GM12892 (cell line): ENCODE measurements at regions not wholly inside any gene's neighbourhood (a gene's known extent, or its start where the extent isn't known, plus 50 kb on each side); places are given as distances from the start of the nearest gene placed in this dataset.

Experiments used
- POLR2A ChIP-seq: IDR thresholded peaks from 2 replicates; pipeline ENCODE4 v1.6.1; 2011; ENCODE audit warnings: low read depth, low read length, control low read depth
- POLR2AphosphoS5 ChIP-seq: IDR thresholded peaks from 2 replicates; pipeline ENCODE4 v1.6.1; 2011; ENCODE audit warnings: low read depth, low read length, control low read depth

DNA sequence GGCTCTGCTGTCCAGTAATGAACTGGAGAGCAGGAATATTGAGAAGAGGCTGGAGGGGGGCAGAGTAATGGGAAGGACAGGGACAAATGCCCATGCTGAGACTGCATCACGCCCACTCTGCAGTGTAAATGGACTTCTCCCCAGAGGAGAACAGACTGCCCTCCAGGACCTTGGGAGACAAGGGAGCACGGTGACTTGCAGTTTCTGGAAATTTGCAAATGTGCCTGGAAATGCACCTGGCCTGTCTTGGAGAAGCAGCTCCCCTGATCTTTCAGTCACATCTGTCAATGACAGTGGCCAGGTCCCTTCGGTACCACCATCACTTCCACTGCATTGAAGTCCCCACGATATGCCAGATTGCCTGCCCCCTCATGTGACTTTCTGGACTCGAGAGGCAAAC lies 178.7 kb upstream of the SH3BP4 start:
- TF ChIP-seq POLR2A, result no peak
- TF ChIP-seq POLR2AphosphoS5, result no peak
